B cell (primary cell): ENCODE measurements at regions not wholly inside any gene's neighbourhood (a gene's known extent, or its start where the extent isn't known, plus 50 kb on each side); places are given as distances from the start of the nearest gene placed in this dataset.

Source experiments
- ATAC-seq: fragments of 200-7000 bp; cut with Tn5 transposase; one replicate; pipeline ENCODE4 v1.10.0; 2021; ENCODE audit warnings: low read depth, mild to moderate bottlenecking, moderate number of reproducible peaks, moderate library complexity
- CTCF ChIA-PET: fragments of 350-600 bp; sonication (Branson Sonifier 250); formaldehyde crosslinking; loops from one replicate; lab custom pipeline; 2021; ENCODE audit warnings: antibody characterized with exemption, inconsistent platforms; lab: Charles Lee
- POLR2A ChIA-PET: fragments of 350-600 bp; sonication (Branson Sonifier 250); formaldehyde crosslinking; loops from one replicate; lab custom pipeline; 2021; ENCODE audit warnings: antibody characterized with exemption; lab: Charles Lee
- DNase-seq: peaks from one replicate; pipeline ENCODE4 v3.0.0; 2013
- H2AFZ ChIP-seq: 2 replicates; pipeline ENCODE4 v1.6.1; 2012; ENCODE audit warnings: mild to moderate bottlenecking, low read depth, low read length; ENCODE audit not compliant: insufficient read depth, poor library complexity, severe bottlenecking
- H3K27ac ChIP-seq, 2 donors: 1 replicate in 1 of 2; 2 replicates in 1 of 2; pipeline ENCODE4 v1.5.1; 2012 to 2013; ENCODE audit warnings: low read length in 2 of 2, mild to moderate bottlenecking in 2 of 2, moderate library complexity in 1 of 2
- H3K27me3 ChIP-seq, 4 experiments: fragments of 200-600 bp in 1 of 4; sonication (generic) in 1 of 4; replicated peaks in 1 of 4; 1 replicate in 2 of 4; 2 replicates in 2 of 4; pipeline versions ENCODE4 v1.6.1 to v1.7.0; 2013 to 2016; ENCODE audit warnings: low read length in 3 of 4, mild to moderate bottlenecking in 2 of 4, mixed read lengths in 1 of 4, moderate library complexity in 1 of 4; ENCODE audit not compliant: insufficient read depth in 4 of 4, control insufficient read depth in 3 of 4; ENCODE audit errors: control extremely low read depth in 1 of 4
- H3K36me3 ChIP-seq, 2 experiments: replicated peaks in 1 of 2; 1 replicate in 1 of 2; 2 replicates in 1 of 2; pipeline versions ENCODE4 v1.6.1 to v1.7.1; 2013; ENCODE audit warnings: low read length in 1 of 2; ENCODE audit not compliant: insufficient read depth in 2 of 2, control insufficient read depth in 1 of 2; ENCODE audit errors: control extremely low read depth in 1 of 2, extremely low read depth in 1 of 2
- H3K4me1 ChIP-seq, 2 donors: fragments of 200-600 bp in 1 of 2; sonication (generic) in 1 of 2; 1 replicate in 1 of 2; 2 replicates in 1 of 2; pipeline versions ENCODE4 v1.5.1 to v1.6.1; 2013 to 2017; ENCODE audit warnings: low read length in 2 of 2; ENCODE audit not compliant: control insufficient read depth in 2 of 2, insufficient read depth in 2 of 2
- H3K4me2 ChIP-seq: replicated peaks from 2 replicates; pipeline ENCODE3; 2012; ENCODE audit warnings: mild to moderate bottlenecking, low read depth, low read length; ENCODE audit not compliant: poor library complexity, severe bottlenecking
- H3K4me3 ChIP-seq, 5 experiments: fragments of 200-600 bp in 1 of 5; sonication (generic) in 1 of 5; 1 replicate in 3 of 5; 2 replicates in 2 of 5; pipeline versions ENCODE4 v1.5.1 to v1.7.0; 2011 to 2016; ENCODE audit warnings: low read length in 4 of 5, mild to moderate bottlenecking in 4 of 5, low read depth in 2 of 5, control low read depth in 1 of 5, moderate library complexity in 1 of 5; ENCODE audit not compliant: insufficient read depth in 1 of 5; ENCODE audit errors: control extremely low read depth in 1 of 5, extremely low read depth in 1 of 5
- H3K79me2 ChIP-seq: fragments of 200-600 bp; sonication (generic); one replicate; pipeline ENCODE4 v1.6.0; 2016; ENCODE audit warnings: low read length; ENCODE audit not compliant: control insufficient read depth, insufficient read depth
- H3K9ac ChIP-seq: fragments of 200-600 bp; sonication (generic); 2 replicates; pipeline ENCODE4 v1.6.1; 2017; ENCODE audit warnings: mild to moderate bottlenecking, low read length, moderate library complexity
- H3K9me3 ChIP-seq, 3 donors: one replicate each; pipeline versions ENCODE4 v1.6.1 to v1.7.1; 2013; ENCODE audit warnings: low read length in 2 of 3; ENCODE audit not compliant: control insufficient read depth in 2 of 3, insufficient read depth in 1 of 3; ENCODE audit errors: control extremely low read depth in 1 of 3
- H4K20me1 ChIP-seq: 2 replicates; pipeline ENCODE4 v1.6.0; 2012; ENCODE audit warnings: mild to moderate bottlenecking, low read length; ENCODE audit not compliant: insufficient read depth, control insufficient read depth, poor library complexity, severe bottlenecking
- H3K27ac Mint-ChIP-seq: one replicate; pipeline ENCODE4 v1.8.0; 2021; ENCODE audit warnings: mixed read lengths
- H3K27me3 Mint-ChIP-seq: one replicate; pipeline ENCODE4 v1.8.0; 2021; ENCODE audit warnings: mixed read lengths
- H3K4me1 Mint-ChIP-seq: one replicate; pipeline ENCODE4 v1.8.0; 2021; ENCODE audit warnings: mixed read lengths
- H3K4me3 Mint-ChIP-seq: one replicate; pipeline ENCODE4 v1.8.0; 2021; ENCODE audit warnings: mixed read lengths
- H3K9me3 Mint-ChIP-seq: one replicate; pipeline ENCODE4 v1.8.0; 2022; ENCODE audit warnings: mixed read lengths; ENCODE audit not compliant: insufficient read depth
- EZH2 ChIP-seq: IDR thresholded peaks from 2 replicates; pipeline ENCODE4 v1.6.1; 2012; ENCODE audit warnings: borderline replicate concordance, low read depth, mild to moderate bottlenecking, moderate library complexity, low read length; ENCODE audit not compliant: insufficient read depth, poor library complexity, severe bottlenecking
- WGBS: methylation state at CpG from one replicate; pipeline ENCODE4 v1.1.5; 2013; ENCODE audit warnings: missing lambda C conversion rate; ENCODE audit not compliant: insufficient coverage; 5-methylcytosine and 5-hydroxymethylcytosine counted together
- intact Hi-C: fragments of 100-400 bp; cut with micrococcal nuclease; formaldehyde crosslinking; loops from one replicate; pipeline ENCODE4 v1.10.0; 2022
- TF ChIP-seq, protein P1 (sequence below): fragments of 200-600 bp; IDR thresholded peaks from one replicate; pipeline ENCODE4 v1.8.0; 2022; ENCODE audit warnings: antibody characterized with exemption, mild to moderate bottlenecking

DNA sequence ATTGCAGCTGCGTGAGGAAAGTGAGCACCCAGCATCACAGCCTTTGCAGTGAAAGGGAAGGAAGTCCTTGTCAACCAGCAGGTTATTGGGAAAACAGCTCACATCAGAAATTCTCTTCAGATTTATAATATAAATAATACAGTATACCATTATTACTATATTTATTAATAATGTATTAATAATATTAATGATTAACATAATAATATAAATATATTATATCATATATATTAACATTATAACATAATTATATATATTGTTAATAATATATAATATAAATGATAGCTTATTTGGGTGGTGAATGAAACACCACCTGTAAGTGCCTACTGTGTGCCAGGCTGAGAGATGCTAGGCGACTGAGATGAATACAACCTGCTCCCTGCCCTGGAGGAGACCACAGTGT lies 423.0 kb downstream of the TCERG1L start:
- H3K36me3 ChIP-seq = no peaks in the 10 kb centered on the region
- H3K27me3 ChIP-seq = no peaks in the 10 kb centered on the region
- peaks cover 0 to 19% (median 0%) of the 10 kb centered on the region in 3 donors for H3K9me3 ChIP-seq
- H3K9me3 Mint-ChIP-seq = no peaks in the 10 kb centered on the region
- H4K20me1 ChIP-seq = no peaks in the 10 kb centered on the region
- WGBS = 88% methylated on average over 1 of the region's 2 CpGs
- no peak overlapping the region for H3K9ac ChIP-seq
- ATAC-seq = no peak
- POLR2A ChIA-PET = no interaction called here
- H3K4me1 Mint-ChIP-seq = no peaks in the 10 kb centered on the region
- no peak overlapping the region for H3K27ac ChIP-seq
- H2AFZ ChIP-seq = no peak overlapping the region
- H3K4me2 ChIP-seq = no peak overlapping the region
- no peaks in the 10 kb centered on the region for H3K4me1 ChIP-seq
- TF ChIP-seq, protein P1, sequence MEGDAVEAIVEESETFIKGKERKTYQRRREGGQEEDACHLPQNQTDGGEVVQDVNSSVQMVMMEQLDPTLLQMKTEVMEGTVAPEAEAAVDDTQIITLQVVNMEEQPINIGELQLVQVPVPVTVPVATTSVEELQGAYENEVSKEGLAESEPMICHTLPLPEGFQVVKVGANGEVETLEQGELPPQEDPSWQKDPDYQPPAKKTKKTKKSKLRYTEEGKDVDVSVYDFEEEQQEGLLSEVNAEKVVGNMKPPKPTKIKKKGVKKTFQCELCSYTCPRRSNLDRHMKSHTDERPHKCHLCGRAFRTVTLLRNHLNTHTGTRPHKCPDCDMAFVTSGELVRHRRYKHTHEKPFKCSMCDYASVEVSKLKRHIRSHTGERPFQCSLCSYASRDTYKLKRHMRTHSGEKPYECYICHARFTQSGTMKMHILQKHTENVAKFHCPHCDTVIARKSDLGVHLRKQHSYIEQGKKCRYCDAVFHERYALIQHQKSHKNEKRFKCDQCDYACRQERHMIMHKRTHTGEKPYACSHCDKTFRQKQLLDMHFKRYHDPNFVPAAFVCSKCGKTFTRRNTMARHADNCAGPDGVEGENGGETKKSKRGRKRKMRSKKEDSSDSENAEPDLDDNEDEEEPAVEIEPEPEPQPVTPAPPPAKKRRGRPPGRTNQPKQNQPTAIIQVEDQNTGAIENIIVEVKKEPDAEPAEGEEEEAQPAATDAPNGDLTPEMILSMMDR = no peak
- TF ChIP-seq EZH2 = no peak
- no peaks in the 10 kb centered on the region for H3K79me2 ChIP-seq
- no peak for DNase-seq
- no peak overlapping the region for H3K27ac Mint-ChIP-seq
- H3K4me3 Mint-ChIP-seq = no peak overlapping the region
- CTCF ChIA-PET = no interaction called here
- intact Hi-C loops = no loop called here
- H3K27me3 Mint-ChIP-seq = peaks cover 6% of the 10 kb centered on the region
- H3K4me3 ChIP-seq = no peak overlapping the region

DNA sequence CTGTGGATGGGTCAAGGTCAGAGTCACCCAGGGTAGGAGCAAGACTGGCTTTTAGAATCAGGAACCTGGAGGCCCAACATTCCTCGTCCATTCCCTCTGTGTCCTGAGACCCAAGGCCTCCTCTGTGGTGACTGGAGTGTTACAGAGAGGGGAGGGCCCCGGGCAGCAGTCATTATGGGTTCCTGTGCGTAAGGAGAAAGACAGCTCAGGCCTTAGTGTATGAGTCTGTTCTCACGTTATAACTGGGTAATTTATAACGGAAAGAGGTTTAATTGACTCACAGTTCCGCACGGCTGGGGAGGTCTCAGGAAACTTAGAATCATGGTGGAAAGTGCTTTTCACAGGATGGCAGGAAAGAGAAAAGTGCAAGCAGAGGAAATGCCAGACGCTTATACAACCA lies 422.3 kb downstream of the TCERG1L start:
- no peak overlapping the region for H3K9ac ChIP-seq
- no peak overlapping the region for H3K27ac ChIP-seq
- no peaks in the 10 kb centered on the region for H3K79me2 ChIP-seq
- intact Hi-C loops = no loop called here
- DNase-seq = no peak
- Mint-ChIP-seq H3K4me1 (no peaks in the 10 kb centered on the region), H3K27ac (no peak overlapping the region), H3K9me3 (no peaks in the 10 kb centered on the region), H3K4me3 (no peak overlapping the region), H3K27me3 (peaks cover 6% of the 10 kb centered on the region)
- ChIA-PET CTCF (no interaction called here), POLR2A (no interaction called here)
- no peak overlapping the region for H2AFZ ChIP-seq
- no peaks in the 10 kb centered on the region for H3K36me3 ChIP-seq
- 72% methylated on average over 5 of the region's 8 CpGs for WGBS
- H3K4me2 ChIP-seq = no peak overlapping the region
- no peak for TF ChIP-seq EZH2
- TF ChIP-seq, protein P1 = no peak
- no peaks in the 10 kb centered on the region for H3K4me1 ChIP-seq
- H4K20me1 ChIP-seq = no peaks in the 10 kb centered on the region
- H3K4me3 ChIP-seq = no peak overlapping the region
- H3K9me3 ChIP-seq = peaks cover 0 to 17% (median 0%) of the 10 kb centered on the region in 3 donors
- H3K27me3 ChIP-seq = no peaks in the 10 kb centered on the region
- no peak for ATAC-seq
